ENCODE measurements at regions not wholly inside any gene's neighbourhood (a gene's known extent, or its start where the extent isn't known, plus 50 kb on each side); places are given as distances from the start of the nearest gene placed in this dataset.
"Not testable (repeated sequence)": the region's sequence is repeated elsewhere in the genome, so short reads cannot be mapped to it uniquely, and the experiment has no call there.

- H3K4me3 ChIP-seq (ENCODE audit: low read depth, low read length): no peak overlapping the region
- TF ChIP-seq CTCF (IDR thresholded peaks at IDR 0.05; ENCODE audit: borderline replicate concordance, insufficient read depth, low read depth, low read length): no peak
Measured at GRCh38 chrX:47748576-47748975, 88.1 kb upstream of the ZNF81 start.

- no peak for TF ChIP-seq CTCF (IDR thresholded peaks at IDR 0.05; ENCODE audit: borderline replicate concordance, insufficient read depth, low read depth, low read length)
- H3K4me3 ChIP-seq (ENCODE audit: low read depth, low read length): no peak overlapping the region
Measured at GRCh38 chrX:47746446-47746845, 87.5 kb upstream of the UXT start.

GRCh38 chrX:47745416-47745815, 86.4 kb upstream of the UXT start:
- no peak for TF ChIP-seq CTCF (IDR thresholded peaks at IDR 0.05; ENCODE audit: borderline replicate concordance, insufficient read depth, low read depth, low read length)

GRCh38 chrX:47743504-47743903, 84.5 kb upstream of the UXT start:
- TF ChIP-seq CTCF (IDR thresholded peaks at IDR 0.05; ENCODE audit: borderline replicate concordance, insufficient read depth, low read depth, low read length): no peak
- no peak overlapping the region for H3K4me3 ChIP-seq (ENCODE audit: low read depth, low read length)

More at GRCh38 chrX:47745416-47745815, 86.4 kb upstream of the UXT start:
- H3K4me3 ChIP-seq (ENCODE audit: low read depth, low read length): no peak overlapping the region

- not testable (repeated sequence) for H3K4me3 ChIP-seq (ENCODE audit: low read depth, low read length)
Measured at GRCh38 chrX:47738870-47739269, 79.9 kb upstream of the UXT start.

GRCh38 chrX:47723689-47724088, 64.7 kb upstream of the UXT start:
- no peak overlapping the region for H3K4me3 ChIP-seq (ENCODE audit: low read depth, low read length)
- peak; percentile 30; the same call in 1 of the 2 replicates for TF ChIP-seq CTCF (IDR thresholded peaks at IDR 0.05; ENCODE audit: borderline replicate concordance, insufficient read depth, low read depth, low read length)

GRCh38 chrX:47723083-47723482, 64.1 kb upstream of the UXT start:
- no peak overlapping the region for H3K4me3 ChIP-seq (ENCODE audit: low read depth, low read length)
- no peak for TF ChIP-seq CTCF (IDR thresholded peaks at IDR 0.05; ENCODE audit: borderline replicate concordance, insufficient read depth, low read depth, low read length)

- H3K4me3 ChIP-seq (ENCODE audit: low read depth, low read length): no peak overlapping the region
- TF ChIP-seq CTCF (IDR thresholded peaks at IDR 0.05; ENCODE audit: borderline replicate concordance, insufficient read depth, low read depth, low read length): no peak
Measured at GRCh38 chrX:47722260-47722659, 63.3 kb upstream of the UXT start.

- not testable (repeated sequence) for H3K4me3 ChIP-seq (ENCODE audit: low read depth, low read length)
Measured at GRCh38 chrX:47715078-47715477, 56.1 kb upstream of the UXT start.

GRCh38 chrX:47712675-47713074, 53.7 kb upstream of the UXT start:
- H3K4me3 ChIP-seq (ENCODE audit: low read depth, low read length): not testable (repeated sequence)
